Mesenchymal stem cell (in vitro differentiated cells and primary cell): ENCODE measurements at regions not wholly inside any gene's neighbourhood (a gene's known extent, or its start where the extent isn't known, plus 50 kb on each side); places are given as distances from the start of the nearest gene placed in this dataset.

Experiments used
- DNase-seq: peaks from one replicate; pipeline ENCODE4 v3.0.0-alpha.2; 2013
- H2AFZ ChIP-seq: one replicate; pipeline ENCODE4 v1.6.1; 2013; ENCODE audit warnings: low read depth, mild to moderate bottlenecking, control low read depth, inconsistent platforms, low read length, moderate library complexity
- H2AK5ac ChIP-seq: 2 replicates; pipeline ENCODE4 v1.6.1; 2013; ENCODE audit warnings: low read length, moderate library complexity, mild to moderate bottlenecking, inconsistent platforms; ENCODE audit not compliant: severe bottlenecking
- H2BK120ac ChIP-seq: one replicate; pipeline ENCODE4 v1.6.1; 2013; ENCODE audit warnings: low read depth, mild to moderate bottlenecking, inconsistent platforms, low read length, moderate library complexity
- H2BK12ac ChIP-seq, 2 experiments: one replicate each; pipeline ENCODE4 v1.6.1; 2013; ENCODE audit warnings: inconsistent platforms in 2 of 2, low read length in 2 of 2, mild to moderate bottlenecking in 2 of 2, moderate library complexity in 2 of 2, control low read depth in 1 of 2
- H2BK15ac ChIP-seq: one replicate; pipeline ENCODE4 v1.6.1; 2013; ENCODE audit warnings: mild to moderate bottlenecking, low read depth, inconsistent platforms; ENCODE audit not compliant: poor library complexity, severe bottlenecking
- H2BK5ac ChIP-seq: 2 replicates; pipeline ENCODE4 v1.6.1; 2013; ENCODE audit warnings: low read depth, mild to moderate bottlenecking, low read length, control low read depth, inconsistent platforms; ENCODE audit not compliant: poor library complexity, severe bottlenecking
- H3K14ac ChIP-seq, 2 experiments: one replicate each; pipeline ENCODE4 v1.6.1; 2013; ENCODE audit warnings: inconsistent platforms in 2 of 2, low read length in 2 of 2, control low read depth in 1 of 2, mild to moderate bottlenecking in 1 of 2, moderate library complexity in 1 of 2
- H3K18ac ChIP-seq, 2 experiments: one replicate each; pipeline ENCODE4 v1.6.1; 2013; ENCODE audit warnings: inconsistent platforms in 2 of 2, low read length in 2 of 2, control low read depth in 1 of 2, low read depth in 1 of 2, mild to moderate bottlenecking in 1 of 2
- H3K23ac ChIP-seq, 2 experiments: one replicate each; pipeline ENCODE4 v1.6.1; 2013; ENCODE audit warnings: inconsistent platforms in 2 of 2, low read length in 2 of 2, mild to moderate bottlenecking in 2 of 2, moderate library complexity in 2 of 2, control low read depth in 1 of 2
- H3K27ac ChIP-seq: 2 replicates; pipeline ENCODE4 v1.5.1; 2013; ENCODE audit warnings: mild to moderate bottlenecking, moderate library complexity, low read length, control low read depth, inconsistent platforms; ENCODE audit not compliant: poor library complexity, severe bottlenecking
- H3K27me3 ChIP-seq, 2 experiments: 2 replicates each; pipeline versions ENCODE4 v1.6.1 to v1.7.0; 2013; ENCODE audit warnings: low read length in 2 of 2, mild to moderate bottlenecking in 2 of 2, moderate library complexity in 2 of 2, control low read depth in 1 of 2, inconsistent platforms in 1 of 2; ENCODE audit not compliant: control insufficient read depth in 1 of 2, insufficient read depth in 1 of 2
- H3K36me3 ChIP-seq, 2 experiments: 2 replicates each; pipeline versions ENCODE4 v1.6.1 to v1.7.0; 2013; ENCODE audit warnings: low read length in 2 of 2, control low read depth in 1 of 2, inconsistent platforms in 1 of 2, low read depth in 1 of 2, mild to moderate bottlenecking in 1 of 2; ENCODE audit not compliant: insufficient read depth in 2 of 2, control insufficient read depth in 1 of 2
- H3K4ac ChIP-seq, 2 experiments: one replicate each; pipeline ENCODE4 v1.6.1; 2013; ENCODE audit warnings: inconsistent platforms in 2 of 2, low read length in 2 of 2, mild to moderate bottlenecking in 2 of 2, moderate library complexity in 2 of 2, control low read depth in 1 of 2, low read depth in 1 of 2
- H3K4me1 ChIP-seq: 2 replicates; pipeline ENCODE4 v1.6.1; 2013; ENCODE audit warnings: low read depth, low read length, control low read depth; ENCODE audit not compliant: control insufficient read depth, insufficient read depth
- H3K4me2 ChIP-seq: 2 replicates; pipeline ENCODE4 v1.6.1; 2013; ENCODE audit warnings: low read length, mild to moderate bottlenecking, inconsistent platforms; ENCODE audit not compliant: poor library complexity, severe bottlenecking
- H3K4me3 ChIP-seq, 2 experiments: 2 replicates each; pipeline versions ENCODE4 v1.5.1 to v1.7.0; 2013; ENCODE audit warnings: low read length in 2 of 2, mild to moderate bottlenecking in 2 of 2, control low read depth in 1 of 2, low read depth in 1 of 2; ENCODE audit not compliant: insufficient read depth in 1 of 2
- H3K79me1 ChIP-seq: replicated peaks from 2 replicates; pipeline ENCODE4 v1.6.1; 2013; ENCODE audit warnings: mild to moderate bottlenecking, control low read depth, low read length, inconsistent platforms; ENCODE audit not compliant: poor library complexity, severe bottlenecking
- H3K9ac ChIP-seq: 2 replicates; pipeline ENCODE4 v1.7.0; 2013; ENCODE audit warnings: mild to moderate bottlenecking, low read length, moderate library complexity
- H3K9me3 ChIP-seq: 2 replicates; pipeline ENCODE4 v1.7.0; 2013; ENCODE audit warnings: mild to moderate bottlenecking, low read length; ENCODE audit not compliant: control insufficient read depth
- H4K8ac ChIP-seq: one replicate; pipeline ENCODE4 v1.6.1; 2013; ENCODE audit warnings: inconsistent platforms, mild to moderate bottlenecking, low read length, moderate library complexity
- H4K91ac ChIP-seq: one replicate; pipeline ENCODE4 v1.6.1; 2013; ENCODE audit warnings: mild to moderate bottlenecking, low read length, inconsistent platforms
- WGBS: methylation state at CpG from one replicate; pipeline ENCODE4 v1.1.7; 2013; ENCODE audit warnings: mixed read lengths; 5-methylcytosine and 5-hydroxymethylcytosine counted together

DNA sequence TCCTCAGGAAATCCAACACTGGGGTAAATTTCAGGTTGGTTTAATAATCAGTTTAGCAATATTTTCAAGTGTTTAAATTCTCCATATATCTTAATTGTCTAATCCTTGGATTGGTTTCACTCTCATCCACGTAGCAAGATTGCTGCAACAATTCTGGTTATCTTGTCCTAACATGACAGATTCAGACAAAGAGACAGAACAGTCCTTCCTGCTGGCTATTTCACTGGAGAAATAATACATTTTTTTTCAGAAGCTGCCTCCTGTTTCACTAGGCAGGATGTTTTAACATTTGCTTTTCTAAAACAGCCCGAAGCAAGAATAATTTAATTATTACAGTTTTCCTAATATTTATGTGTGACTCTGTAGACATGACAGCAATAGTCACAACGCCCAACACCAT lies 2011.2 kb downstream of the NCAM2 start:
- Histone ChIP-seq H2BK12ac (no peak overlapping the region), H3K36me3 (no peaks in the 10 kb centered on the region), H3K27me3 (no peaks in the 10 kb centered on the region), H3K4me2 (no peak overlapping the region), H3K23ac (no peak overlapping the region), H3K79me1 (no peaks in the 10 kb centered on the region), H3K4me1 (no peaks in the 10 kb centered on the region), H3K4ac (no peak overlapping the region), H2BK15ac (no peak overlapping the region), H3K9ac (no peak overlapping the region), H3K4me3 (no peak overlapping the region), H2AFZ (no peak overlapping the region), H4K8ac (no peak overlapping the region), H4K91ac (no peak overlapping the region), H3K14ac (no peak overlapping the region), H3K18ac (no peak overlapping the region), H2BK5ac (no peak overlapping the region), H3K9me3 (peaks cover 5% of the 10 kb centered on the region), H2AK5ac (no peak overlapping the region), H2BK120ac (no peak overlapping the region), H3K27ac (no peak overlapping the region)
- DNase-seq: no peak
- WGBS: 43% methylated on average over 1 of the region's 3 CpGs

GRCh38 chr21:23014021-23014420 lies 2015.8 kb downstream of the NCAM2 start:
- no peaks in the 10 kb centered on the region for H3K4me1 ChIP-seq

DNA sequence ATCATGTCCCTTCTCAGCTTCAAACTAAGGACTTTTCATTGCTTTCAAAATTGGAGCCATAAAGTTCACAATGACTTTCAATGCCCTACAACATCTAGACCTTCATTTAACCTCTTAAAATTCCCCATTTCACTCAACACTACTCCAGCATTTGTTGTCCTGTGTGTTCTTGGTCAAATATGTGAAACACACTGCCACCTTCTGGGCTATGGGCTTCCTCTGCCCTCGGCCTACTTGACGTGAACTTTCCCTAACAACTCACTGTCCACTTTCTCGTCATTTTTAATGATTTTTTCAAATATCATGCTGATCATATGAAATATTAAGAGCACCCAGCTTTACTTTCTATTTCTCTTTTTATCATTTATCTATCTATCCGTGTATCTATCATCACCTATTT lies 2018.4 kb downstream of the NCAM2 start:
- Histone ChIP-seq H3K9ac (no peak overlapping the region), H3K4me2 (no peak overlapping the region), H3K14ac (no peak overlapping the region), H3K4ac (no peak overlapping the region), H2BK5ac (no peak overlapping the region), H4K8ac (no peak overlapping the region), H3K9me3 (peaks cover 10% of the 10 kb centered on the region), H3K18ac (no peak overlapping the region), H3K36me3 (no peaks in the 10 kb centered on the region), H3K4me1 (no peaks in the 10 kb centered on the region), H4K91ac (no peak overlapping the region), H3K23ac (no peak overlapping the region), H2BK12ac (no peak overlapping the region), H2BK120ac (no peak overlapping the region), H3K27ac (no peak overlapping the region), H3K79me1 (no peaks in the 10 kb centered on the region), H2AK5ac (no peak overlapping the region), H2AFZ (no peak overlapping the region), H3K4me3 (no peak overlapping the region), H3K27me3 (no peaks in the 10 kb centered on the region), H2BK15ac (no peak overlapping the region)
- DNase-seq: no peak
- 50% methylated on average over 3 of the region's 4 CpGs for WGBS

More at GRCh38 chr21:23014021-23014420, 2015.8 kb downstream of the NCAM2 start:
- H3K14ac ChIP-seq: no peak overlapping the region
- H3K79me1 ChIP-seq: no peaks in the 10 kb centered on the region
- H3K4ac ChIP-seq: no peak overlapping the region
- H2AFZ ChIP-seq: no peak overlapping the region
- H3K9ac ChIP-seq: no peak overlapping the region
- no peak overlapping the region for H2BK12ac ChIP-seq
- no peak overlapping the region for H2BK5ac ChIP-seq
- H3K4me3 ChIP-seq: no peak overlapping the region
- no peak overlapping the region for H3K18ac ChIP-seq
- no peak overlapping the region for H4K91ac ChIP-seq
- no peak overlapping the region for H2AK5ac ChIP-seq
- no peaks in the 10 kb centered on the region for H3K36me3 ChIP-seq
- 19% methylated on average over 4 of the region's 4 CpGs for WGBS
- no peak overlapping the region for H2BK15ac ChIP-seq
- no peak overlapping the region for H3K27ac ChIP-seq
- H3K27me3 ChIP-seq: no peaks in the 10 kb centered on the region
- no peak for DNase-seq
- H2BK120ac ChIP-seq: no peak overlapping the region
- H3K23ac ChIP-seq: no peak overlapping the region
- no peak overlapping the region for H4K8ac ChIP-seq
- H3K9me3 ChIP-seq: peaks cover 10% of the 10 kb centered on the region
- H3K4me2 ChIP-seq: no peak overlapping the region

DNA sequence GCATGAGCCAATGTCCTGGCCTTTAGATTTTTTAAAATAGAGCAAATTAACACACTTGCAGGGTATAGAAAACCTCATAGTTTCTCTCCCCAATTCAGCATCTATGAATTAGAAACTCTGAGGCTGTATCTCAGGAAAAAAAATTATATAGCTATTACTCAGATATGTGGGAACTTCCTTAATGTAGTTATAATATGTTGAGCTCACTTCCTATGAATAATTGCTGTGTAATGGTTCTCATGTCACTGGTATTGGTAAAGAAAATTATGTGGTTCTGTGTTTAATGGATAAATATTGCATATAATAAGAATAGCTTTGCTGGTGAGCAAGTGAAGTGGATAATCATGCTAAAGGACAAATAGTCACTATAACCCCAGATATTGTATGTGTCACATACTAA lies 2019.8 kb downstream of the NCAM2 start:
- no peak overlapping the region for H3K4me2 ChIP-seq
- no peak overlapping the region for H2AFZ ChIP-seq
- no peak overlapping the region for H2AK5ac ChIP-seq
- no peak overlapping the region for H3K18ac ChIP-seq
- H2BK120ac ChIP-seq: no peak overlapping the region
- DNase-seq: no peak
- H3K79me1 ChIP-seq: no peaks in the 10 kb centered on the region
- H4K91ac ChIP-seq: no peak overlapping the region
- H4K8ac ChIP-seq: no peak overlapping the region
- H3K4ac ChIP-seq: no peak overlapping the region
- H3K14ac ChIP-seq: no peak overlapping the region
- no peak overlapping the region for H2BK12ac ChIP-seq
- H3K27ac ChIP-seq: no peak overlapping the region
- no peak overlapping the region for H3K23ac ChIP-seq
- H2BK5ac ChIP-seq: no peak overlapping the region
- no peak overlapping the region for H3K4me3 ChIP-seq
- H3K4me1 ChIP-seq: no peaks in the 10 kb centered on the region
- no peaks in the 10 kb centered on the region for H3K27me3 ChIP-seq
- H3K9ac ChIP-seq: no peak overlapping the region
- H2BK15ac ChIP-seq: no peak overlapping the region
- H3K36me3 ChIP-seq: no peaks in the 10 kb centered on the region
- peaks cover 10% of the 10 kb centered on the region for H3K9me3 ChIP-seq
